ENCODE measurements at regions not wholly inside any gene's neighbourhood (a gene's known extent, or its start where the extent isn't known, plus 50 kb on each side); places are given as distances from the start of the nearest gene placed in this dataset.

GRCh38 chr13:31638577-31638976 lies 100.7 kb upstream of the RXFP2 start:
- Mint-ChIP-seq H3K27me3 (ENCODE audit: insufficient read depth) (no peaks in the 10 kb centered on the region), H3K4me1 (no peaks in the 10 kb centered on the region), H3K9me3 (peaks cover 84% of the 10 kb centered on the region), H3K36me3 (ENCODE audit: low read depth) (peaks cover 13% of the 10 kb centered on the region), H3K27ac (no peak overlapping the region), H3K4me3 (no peak overlapping the region)
- whole genome bisulfite sequencing, 2 experiments (ENCODE audit: insufficient coverage in 1 of 2, insufficient read length in 1 of 2) = 100% methylated on average over 1 of the region's 1 CpG; no CpG with 5 or more reads in 1 of the 2 experiments
- Histone ChIP-seq H3K9me3 (ENCODE audit: control insufficient read depth, low read length) (peaks cover 68% of the 10 kb centered on the region), H3K36me3 (ENCODE audit: control insufficient read depth, insufficient read depth, low read length) (no peaks in the 10 kb centered on the region), H3K4me3 (ENCODE audit: low read length) (peak overlapping the region; percentile 60), H3K9ac (ENCODE audit: extremely low read depth, low read length, poor library complexity, severe bottlenecking) (no peak overlapping the region), H3K27me3 (ENCODE audit: control insufficient read depth, insufficient read depth, low read length, poor library complexity, severe bottlenecking) (no peaks in the 10 kb centered on the region), H3K27ac (ENCODE audit: low read depth, low read length) (no peak overlapping the region), H3K4me1 (ENCODE audit: control insufficient read depth, insufficient read depth, low read length) (no peaks in the 10 kb centered on the region)
- DNase-seq = no peak
- TF ChIP-seq CTCF (conservative IDR thresholded peaks at IDR 0.05) = no peak

GRCh38 chr13:31639443-31640163 lies 99.7 kb upstream of the RXFP2 start:
- no peaks in the 10 kb centered on the region for H3K4me1 Mint-ChIP-seq
- H3K27ac ChIP-seq (ENCODE audit: low read depth, low read length) = no peak overlapping the region
- TF ChIP-seq CTCF (conservative IDR thresholded peaks at IDR 0.05) = no peak
- H3K9me3 ChIP-seq (ENCODE audit: control insufficient read depth, low read length) = peaks cover 67% of the 10 kb centered on the region
- H3K27me3 ChIP-seq (ENCODE audit: control insufficient read depth, insufficient read depth, low read length, poor library complexity, severe bottlenecking) = no peaks in the 10 kb centered on the region
- peak overlapping the region; percentile 60 for H3K4me3 ChIP-seq (ENCODE audit: low read length)
- H3K36me3 Mint-ChIP-seq (ENCODE audit: low read depth) = peaks cover 8% of the 10 kb centered on the region
- no peak overlapping the region for H3K4me3 Mint-ChIP-seq
- no peak overlapping the region for H3K9ac ChIP-seq (ENCODE audit: extremely low read depth, low read length, poor library complexity, severe bottlenecking)
- no peaks in the 10 kb centered on the region for H3K27me3 Mint-ChIP-seq (ENCODE audit: insufficient read depth)
- H3K9me3 Mint-ChIP-seq = peaks cover 82% of the 10 kb centered on the region
- WGBS, 2 experiments (ENCODE audit: insufficient coverage in 1 of 2, insufficient read length in 1 of 2) = 75 to 89% methylated on average over 2 to 4 of the region's 5 CpGs
- H3K4me1 ChIP-seq (ENCODE audit: control insufficient read depth, insufficient read depth, low read length) = no peaks in the 10 kb centered on the region
- DNase-seq = no peak
- no peaks in the 10 kb centered on the region for H3K36me3 ChIP-seq (ENCODE audit: control insufficient read depth, insufficient read depth, low read length)
- H3K27ac Mint-ChIP-seq = no peak overlapping the region

- Histone ChIP-seq H3K4me1 (ENCODE audit: control insufficient read depth, insufficient read depth, low read length) (no peaks in the 10 kb centered on the region), H3K27ac (ENCODE audit: low read depth, low read length) (no peak overlapping the region), H3K9ac (ENCODE audit: extremely low read depth, low read length, poor library complexity, severe bottlenecking) (no peak overlapping the region), H3K4me3 (ENCODE audit: low read length) (no peak overlapping the region), H3K9me3 (ENCODE audit: control insufficient read depth, low read length) (peaks cover 3% of the 10 kb centered on the region), H3K27me3 (ENCODE audit: control insufficient read depth, insufficient read depth, low read length, poor library complexity, severe bottlenecking) (no peaks in the 10 kb centered on the region), H3K36me3 (ENCODE audit: control insufficient read depth, insufficient read depth, low read length) (no peaks in the 10 kb centered on the region)
- no peak for DNase-seq
- whole genome bisulfite sequencing, 2 experiments (ENCODE audit: insufficient coverage in 1 of 2, insufficient read length in 1 of 2) = 73% methylated on average over 4 of the region's 4 CpGs
- no peak for TF ChIP-seq CTCF (conservative IDR thresholded peaks at IDR 0.05)
- no peak overlapping the region for H3K27ac Mint-ChIP-seq
- H3K27me3 Mint-ChIP-seq (ENCODE audit: insufficient read depth) = no peaks in the 10 kb centered on the region
- no peak overlapping the region for H3K4me3 Mint-ChIP-seq
- peaks cover 3% of the 10 kb centered on the region for H3K9me3 Mint-ChIP-seq
- H3K36me3 Mint-ChIP-seq (ENCODE audit: low read depth) = no peaks in the 10 kb centered on the region
- H3K4me1 Mint-ChIP-seq = no peaks in the 10 kb centered on the region
Observed at GRCh38 chr13:31649766-31650165, 89.6 kb upstream of the RXFP2 start.
